HEK293 (cell line): ENCODE measurements at regions not wholly inside any gene's neighbourhood (a gene's known extent, or its start where the extent isn't known, plus 50 kb on each side); places are given as distances from the start of the nearest gene placed in this dataset.

Experiments used
- BCL11B ChIP-seq: fragments of 450-650 bp; formaldehyde crosslinking; IDR thresholded peaks from 2 replicates; pipeline ENCODE4 v1.5.1; 2016; ENCODE audit warnings: low read depth, missing biosample characterization, missing genetic modification characterization
- EGR2 ChIP-seq: fragments of 450-650 bp; formaldehyde crosslinking; IDR thresholded peaks from 2 replicates; pipeline ENCODE4 v1.5.1; 2016; ENCODE audit warnings: low read depth, missing biosample characterization, missing genetic modification characterization
- FEZF1 ChIP-seq: fragments of 450-650 bp; formaldehyde crosslinking; IDR thresholded peaks from 2 replicates; pipeline ENCODE4 v1.5.1; 2016; ENCODE audit warnings: missing biosample characterization, missing genetic modification characterization
- GLI2 ChIP-seq: fragments of 450-650 bp; formaldehyde crosslinking; IDR thresholded peaks from 2 replicates; pipeline ENCODE4; 2017; ENCODE audit warnings: missing biosample characterization, missing genetic modification characterization, low read depth, borderline replicate concordance
- HOXD13 ChIP-seq: sonication (generic); formaldehyde crosslinking; IDR thresholded peaks from 2 replicates; pipeline ENCODE4 v1.8.0; 2022; ENCODE audit warnings: missing genetic modification reagents, borderline replicate concordance
- KLF9 ChIP-seq: fragments of 450-650 bp; formaldehyde crosslinking; IDR thresholded peaks from 2 replicates; pipeline ENCODE4 v1.5.1; 2016; ENCODE audit warnings: missing biosample characterization, missing genetic modification characterization, low read depth
- MEIS1 ChIP-seq: sonication (generic); formaldehyde crosslinking; IDR thresholded peaks from 2 replicates; pipeline ENCODE4 v1.8.1; 2022; ENCODE audit warnings: missing genetic modification reagents, mild to moderate bottlenecking, borderline replicate concordance
- MYNN ChIP-seq: fragments of 450-650 bp; formaldehyde crosslinking; IDR thresholded peaks from 2 replicates; pipeline ENCODE4 v1.5.1; 2016; ENCODE audit warnings: missing biosample characterization, missing genetic modification characterization, borderline replicate concordance
- MZF1 ChIP-seq: fragments of 450-650 bp; formaldehyde crosslinking; IDR thresholded peaks from 2 replicates; pipeline ENCODE4 v1.5.1; 2017; ENCODE audit warnings: missing biosample characterization, missing genetic modification characterization, borderline replicate concordance
- OSR2 ChIP-seq: fragments of 450-650 bp; formaldehyde crosslinking; IDR thresholded peaks from 2 replicates; pipeline ENCODE4 v1.5.1; 2016; ENCODE audit warnings: missing biosample characterization, missing genetic modification characterization
- PRDM10 ChIP-seq: fragments of 450-650 bp; formaldehyde crosslinking; IDR thresholded peaks from 2 replicates; pipeline ENCODE4 v1.5.1; 2016; ENCODE audit warnings: missing biosample characterization, missing genetic modification characterization
- SALL2 ChIP-seq: fragments of 450-650 bp; formaldehyde crosslinking; IDR thresholded peaks from 2 replicates; pipeline ENCODE4 v1.5.0; 2017; ENCODE audit warnings: missing biosample characterization, mild to moderate bottlenecking, missing genetic modification characterization, borderline replicate concordance
- SCRT1 ChIP-seq: fragments of 450-650 bp; formaldehyde crosslinking; IDR thresholded peaks from 2 replicates; pipeline ENCODE4 v1.5.1; 2016; ENCODE audit warnings: missing biosample characterization, missing genetic modification characterization, borderline replicate concordance
- TRIM28 ChIP-seq: IDR thresholded peaks from 2 replicates; pipeline ENCODE4 v1.6.1; 2011; ENCODE audit warnings: low read length, control low read depth, borderline replicate concordance
- ZBTB20 ChIP-seq: fragments of 450-650 bp; formaldehyde crosslinking; IDR thresholded peaks from 2 replicates; pipeline ENCODE4 v1.5.1; 2016; ENCODE audit warnings: missing biosample characterization, missing genetic modification characterization
- ZBTB48 ChIP-seq: fragments of 450-650 bp; formaldehyde crosslinking; IDR thresholded peaks from 2 replicates; pipeline ENCODE4 v1.5.1; 2016; ENCODE audit warnings: missing biosample characterization, missing genetic modification characterization
- ZNF112 ChIP-seq: fragments of 450-650 bp; formaldehyde crosslinking; IDR thresholded peaks from 2 replicates; pipeline ENCODE4 v1.5.0; 2017; ENCODE audit warnings: missing biosample characterization, missing genetic modification characterization
- ZNF114 ChIP-seq: fragments of 450-650 bp; formaldehyde crosslinking; IDR thresholded peaks from 2 replicates; pipeline ENCODE4 v1.5.0; 2017; ENCODE audit warnings: missing biosample characterization, missing genetic modification characterization
- ZNF132 ChIP-seq: fragments of 450-650 bp; formaldehyde crosslinking; IDR thresholded peaks from 2 replicates; pipeline ENCODE4 v1.5.1; 2017; ENCODE audit warnings: missing biosample characterization, missing genetic modification characterization, borderline replicate concordance
- ZNF169 ChIP-seq: fragments of 450-650 bp; formaldehyde crosslinking; IDR thresholded peaks from 2 replicates; pipeline ENCODE4 v1.5.1; 2016; ENCODE audit warnings: missing biosample characterization, missing genetic modification characterization
- ZNF184 ChIP-seq: fragments of 450-650 bp; IDR thresholded peaks from 2 replicates; pipeline ENCODE4 v1.5.1; 2018; ENCODE audit warnings: missing biosample characterization, mild to moderate bottlenecking, missing genetic modification characterization
- ZNF274 ChIP-seq, 2 experiments: fragments of 200-500 bp in 1 of 2; fragments of 450-650 bp in 1 of 2; sonication (Bioruptor generic) in 1 of 2; formaldehyde crosslinking in 1 of 2; IDR thresholded peaks; 2 replicates each; pipeline versions ENCODE4 v1.5.1 to v1.6.1; 2014 to 2016; ENCODE audit warnings: borderline replicate concordance in 1 of 2, inconsistent platforms in 1 of 2, low read length in 1 of 2, missing biosample characterization in 1 of 2, missing genetic modification characterization in 1 of 2
- ZNF335 ChIP-seq: fragments of 450-650 bp; formaldehyde crosslinking; conservative IDR thresholded peaks from 2 replicates; pipeline ENCODE4 v1.5.1; 2016; ENCODE audit warnings: missing biosample characterization, missing genetic modification characterization
- ZNF350 ChIP-seq: fragments of 450-650 bp; formaldehyde crosslinking; IDR thresholded peaks from 2 replicates; pipeline ENCODE4 v1.5.0; 2017; ENCODE audit warnings: missing biosample characterization, mild to moderate bottlenecking, missing genetic modification characterization
- ZNF37A ChIP-seq: fragments of 450-650 bp; IDR thresholded peaks from 2 replicates; pipeline ENCODE4 v1.5.1; 2018; ENCODE audit warnings: missing biosample characterization, missing genetic modification characterization
- ZNF391 ChIP-seq: fragments of 450-650 bp; formaldehyde crosslinking; IDR thresholded peaks from 2 replicates; pipeline ENCODE4 v1.5.1; 2016; ENCODE audit warnings: low read depth, missing biosample characterization, missing genetic modification characterization, borderline replicate concordance
- ZNF394 ChIP-seq: fragments of 450-650 bp; formaldehyde crosslinking; IDR thresholded peaks from 2 replicates; pipeline ENCODE4 v1.5.1; 2016; ENCODE audit warnings: missing biosample characterization, missing genetic modification characterization, mild to moderate bottlenecking, moderate library complexity, borderline replicate concordance
- ZNF501 ChIP-seq: fragments of 450-650 bp; formaldehyde crosslinking; IDR thresholded peaks from 2 replicates; pipeline ENCODE4 v1.5.1; 2016; ENCODE audit warnings: missing biosample characterization, missing genetic modification characterization
- ZNF544 ChIP-seq: fragments of 450-650 bp; formaldehyde crosslinking; IDR thresholded peaks from 2 replicates; pipeline ENCODE4 v1.5.0; 2017; ENCODE audit warnings: missing biosample characterization, missing genetic modification characterization
- ZNF585B ChIP-seq: fragments of 450-650 bp; formaldehyde crosslinking; IDR thresholded peaks from 2 replicates; pipeline ENCODE4 v1.5.1; 2016; ENCODE audit warnings: missing biosample characterization, missing genetic modification characterization
- ZNF623 ChIP-seq: fragments of 450-650 bp; formaldehyde crosslinking; IDR thresholded peaks from 2 replicates; pipeline ENCODE4 v1.5.1; 2016; ENCODE audit warnings: missing biosample characterization, missing genetic modification characterization
- ZNF658 ChIP-seq: fragments of 450-650 bp; formaldehyde crosslinking; IDR thresholded peaks from 2 replicates; pipeline ENCODE4; 2016; ENCODE audit warnings: missing biosample characterization, missing genetic modification characterization
- ZNF664 ChIP-seq: fragments of 450-650 bp; formaldehyde crosslinking; IDR thresholded peaks from 2 replicates; pipeline ENCODE4 v1.5.1; 2016; ENCODE audit warnings: missing biosample characterization, missing genetic modification characterization
- ZNF830 ChIP-seq: fragments of 450-650 bp; IDR thresholded peaks from 2 replicates; pipeline ENCODE4 v1.5.0; 2018; ENCODE audit warnings: missing biosample characterization, missing genetic modification characterization, low read depth, mild to moderate bottlenecking, moderate library complexity
- ZNF837 ChIP-seq: fragments of 450-650 bp; formaldehyde crosslinking; IDR thresholded peaks from 2 replicates; pipeline ENCODE4 v1.5.1; 2016; ENCODE audit warnings: missing biosample characterization, missing genetic modification characterization
- ZSCAN4 ChIP-seq: fragments of 450-650 bp; formaldehyde crosslinking; IDR thresholded peaks from 2 replicates; pipeline ENCODE4 v1.5.1; 2017; ENCODE audit warnings: missing biosample characterization, missing genetic modification characterization
- ZSCAN5A ChIP-seq: fragments of 450-650 bp; formaldehyde crosslinking; IDR thresholded peaks from 2 replicates; pipeline ENCODE4 v1.5.1; 2016; ENCODE audit warnings: missing biosample characterization, missing genetic modification characterization

GRCh38 chr1:38608202-38608864 lies 251.2 kb downstream of the RRAGC start (continued):
- no peak for TF ChIP-seq ZNF837 (tag by site-specific recombination)
- TF ChIP-seq SALL2 (tag by site-specific recombination), result no peak
- TF ChIP-seq MYNN, result no peak
- TF ChIP-seq MZF1 (tag by site-specific recombination), result no peak
- TF ChIP-seq EGR2 (tag by site-specific recombination), result no peak
- TF ChIP-seq FEZF1 (tag by site-specific recombination), result no peak
- no peak for TF ChIP-seq ZNF623 (tag by site-specific recombination)
- TF ChIP-seq ZNF391 (tag by site-specific recombination), result no peak
- no peak for TF ChIP-seq BCL11B
- TF ChIP-seq ZNF501, result no peak
- TF ChIP-seq KLF9 (tag by site-specific recombination), result no peak
- TF ChIP-seq ZNF114 (tag by site-specific recombination), result no peak
- TF ChIP-seq PRDM10 (tag by site-specific recombination), result peak; percentile 55
- TF ChIP-seq ZSCAN5A (tag by site-specific recombination), result no peak
- no peak for TF ChIP-seq ZSCAN4 (tag by site-specific recombination)
- TF ChIP-seq ZNF350 (tag by site-specific recombination), result no peak
- no peak for TF ChIP-seq ZBTB20
- TF ChIP-seq ZNF658, result no peak
- TF ChIP-seq MEIS1, result no peak
- TF ChIP-seq ZNF830 (tag by site-specific recombination), result no peak
- no peak for TF ChIP-seq SCRT1
- no peak for TF ChIP-seq ZNF184 (tag by site-specific recombination)
- 0 out of 2 replicates have a peak, but pooled peaks have one; percentile 35 for TF ChIP-seq ZBTB48 (tag by site-specific recombination)
- no peak for TF ChIP-seq ZNF585B (tag by site-specific recombination)
- TF ChIP-seq TRIM28, result peak; percentile 63
- no peak for TF ChIP-seq OSR2 (tag by site-specific recombination)
- no peak for TF ChIP-seq ZNF112 (tag by site-specific recombination)
- no peak for TF ChIP-seq HOXD13 (CRISPR knock-in tag)
- no peak for TF ChIP-seq ZNF132 (tag by site-specific recombination)
- TF ChIP-seq ZNF664 (tag by site-specific recombination), result no peak
- TF ChIP-seq ZNF169 (tag by site-specific recombination), result no peak
- no peak for TF ChIP-seq ZNF37A (tag by site-specific recombination)
- peak; percentile 43; the same call in 1 of the 2 replicates for TF ChIP-seq ZNF335 (tag by site-specific recombination)
- TF ChIP-seq ZNF274 (IDR thresholded peaks at IDR 0.05; ENCODE audit: low read length), result no peak
- TF ChIP-seq ZNF274 (tag by site-specific recombination; IDR thresholded peaks at IDR 0.05; ENCODE audit: borderline replicate concordance), result no peak
- TF ChIP-seq ZNF394 (tag by site-specific recombination), result no peak
- no peak for TF ChIP-seq ZNF544 (tag by site-specific recombination)
- no peak for TF ChIP-seq GLI2 (tag by site-specific recombination)
